ENCODE measurements at regions not wholly inside any gene's neighbourhood (a gene's known extent, or its start where the extent isn't known, plus 50 kb on each side); places are given as distances from the start of the nearest gene placed in this dataset.
"Not testable (repeated sequence)": the region's sequence is repeated elsewhere in the genome, so short reads cannot be mapped to it uniquely, and the experiment has no call there.

DNA sequence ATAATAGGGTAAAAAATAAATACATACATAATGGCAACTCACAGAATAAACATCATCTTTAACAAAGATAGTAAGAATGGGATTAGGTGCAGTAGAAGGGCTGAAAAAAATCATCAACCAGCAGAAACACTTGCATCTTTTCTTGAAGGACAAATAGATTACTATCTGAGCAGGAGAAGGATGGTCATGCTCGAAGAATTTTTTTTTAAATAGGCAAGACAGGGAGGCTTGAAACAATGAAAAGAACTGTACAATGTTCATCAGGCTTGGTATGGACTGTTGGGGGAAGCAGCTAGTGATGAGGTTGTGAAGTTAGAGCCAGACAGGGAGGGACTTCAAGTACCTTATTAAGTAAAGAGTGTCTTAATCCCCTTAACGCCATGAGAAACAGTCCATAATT is 167.4 kb upstream of the LDB2 start:
- no peak for DNase-seq (ENCODE audit: low spot score)

DNA sequence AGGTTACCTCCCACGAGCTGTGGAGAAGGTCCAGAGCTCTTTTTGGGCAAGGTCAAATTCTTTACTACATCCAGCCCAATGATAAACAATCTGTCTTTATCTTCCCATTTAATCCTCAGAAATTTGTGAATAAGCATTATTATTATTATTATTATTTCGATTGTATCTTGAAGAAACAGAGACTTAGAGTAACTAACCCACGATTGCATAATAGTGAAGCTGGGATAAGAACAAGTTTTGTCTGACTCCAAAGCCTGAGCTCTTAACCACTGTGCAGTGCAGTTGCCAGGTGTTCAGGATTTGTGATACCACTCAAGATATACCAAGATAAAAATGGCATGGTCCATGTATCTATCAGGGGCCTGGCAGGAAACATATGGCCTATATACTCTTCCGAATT is 166.5 kb upstream of the LDB2 start:
- no peak for DNase-seq (ENCODE audit: low spot score)

GRCh38 chr4:17063888-17064287 is 165.4 kb upstream of the LDB2 start:
- DNase-seq (ENCODE audit: low spot score) = no peak

- DNase-seq (ENCODE audit: low spot score) = no peak
Observed at GRCh38 chr4:17060230-17060629, 161.8 kb upstream of the LDB2 start.

- DNase-seq (ENCODE audit: low spot score) = no peak
Observed at GRCh38 chr4:17058916-17059741, 160.7 kb upstream of the LDB2 start.

GRCh38 chr4:17058536-17058915 is 160.1 kb upstream of the LDB2 start:
- no peak for DNase-seq (ENCODE audit: low spot score)

DNA sequence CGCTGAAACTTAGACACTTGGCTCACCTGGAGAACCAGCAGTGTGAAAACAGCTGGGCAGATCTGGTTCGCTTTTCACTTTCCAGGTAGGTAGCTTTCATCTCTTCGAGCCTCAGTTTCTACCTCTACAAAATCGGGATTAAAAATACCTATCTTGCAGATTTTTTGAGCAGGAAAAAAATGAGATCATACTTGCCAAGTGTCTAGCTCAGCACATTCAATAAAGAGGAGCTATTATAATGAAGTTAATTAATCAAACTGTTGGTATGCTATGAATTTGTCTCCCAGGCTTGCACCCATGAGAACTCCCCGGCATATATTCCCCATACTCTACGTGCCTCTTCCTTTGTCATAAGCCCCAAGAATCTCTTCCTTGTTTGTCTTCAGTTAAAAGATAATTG is 158.6 kb upstream of the LDB2 start:
- no peak for DNase-seq (ENCODE audit: low spot score)

DNA sequence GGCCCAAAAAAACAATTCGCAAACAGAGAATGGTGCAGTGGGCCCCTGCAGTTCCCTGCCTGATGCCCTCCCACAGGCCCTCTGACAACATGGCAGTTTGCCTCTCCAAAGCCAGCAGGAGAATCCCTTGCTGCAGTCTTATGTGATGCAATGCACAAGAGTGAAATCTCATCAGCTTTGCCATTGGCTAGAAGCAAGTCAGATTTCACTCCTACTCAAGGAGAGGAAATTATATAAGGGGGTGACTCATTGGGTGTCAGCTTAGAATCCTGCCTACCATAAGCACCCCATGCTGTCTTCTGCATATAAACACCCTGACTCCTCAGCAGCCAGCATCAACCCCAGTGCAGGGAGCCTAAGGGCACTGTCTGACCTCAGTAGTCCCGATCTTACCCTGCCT is 157.3 kb upstream of the LDB2 start:
- DNase-seq (ENCODE audit: low spot score) = no peak

DNA sequence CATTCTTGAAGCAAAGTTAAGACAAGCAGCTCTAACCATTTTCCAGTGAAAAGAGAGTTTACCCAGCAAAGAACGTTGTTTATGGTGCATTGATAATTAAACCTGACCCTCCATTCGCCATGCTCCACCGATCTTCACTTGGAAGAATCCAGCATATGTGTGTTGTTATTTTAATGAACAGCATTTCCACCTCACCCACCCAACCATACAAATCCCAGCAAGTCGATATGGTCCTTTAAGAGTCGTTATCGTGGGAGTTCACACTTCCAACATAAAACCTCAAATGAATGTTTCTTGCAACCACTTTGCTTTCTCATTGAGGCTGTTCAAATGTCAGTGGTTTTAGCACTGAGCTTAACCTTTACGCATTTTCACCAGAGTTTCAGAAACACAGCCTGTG is 147.4 kb upstream of the LDB2 start:
- no peak for DNase-seq (ENCODE audit: low spot score)

DNA sequence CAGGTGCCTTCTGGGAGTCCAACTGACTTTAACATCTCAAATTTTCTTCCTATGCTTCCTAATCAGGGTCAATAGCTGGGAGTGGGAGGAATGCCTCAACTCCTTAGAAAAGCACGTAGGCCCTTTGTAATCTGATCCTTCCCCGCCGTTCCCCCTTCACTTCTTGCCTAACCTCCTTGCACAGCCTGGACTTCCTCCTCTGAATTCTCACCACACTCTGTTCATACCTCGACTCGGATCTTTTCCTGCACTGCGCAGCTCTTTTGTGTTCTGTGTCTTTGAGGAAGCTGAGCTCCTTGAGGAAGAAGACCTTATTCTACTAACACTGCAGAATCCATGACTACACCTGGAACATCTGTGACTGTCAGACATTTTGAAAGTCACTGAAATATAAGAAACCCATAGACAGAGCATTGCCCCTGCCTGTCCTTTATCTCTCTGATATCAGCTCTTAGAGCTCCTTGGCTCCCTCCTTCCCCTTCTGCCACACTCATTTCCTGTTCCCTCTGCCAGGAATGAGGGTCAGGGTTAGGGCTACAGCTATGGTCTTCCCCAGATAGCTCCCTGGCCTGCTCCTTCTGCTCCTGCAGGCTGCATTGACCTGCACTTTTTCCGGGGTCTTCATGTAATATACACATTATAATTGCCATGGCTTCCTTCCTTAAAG is 140.2 kb upstream of the LDB2 start:
- DNase-seq (ENCODE audit: low spot score) = no peak

DNA sequence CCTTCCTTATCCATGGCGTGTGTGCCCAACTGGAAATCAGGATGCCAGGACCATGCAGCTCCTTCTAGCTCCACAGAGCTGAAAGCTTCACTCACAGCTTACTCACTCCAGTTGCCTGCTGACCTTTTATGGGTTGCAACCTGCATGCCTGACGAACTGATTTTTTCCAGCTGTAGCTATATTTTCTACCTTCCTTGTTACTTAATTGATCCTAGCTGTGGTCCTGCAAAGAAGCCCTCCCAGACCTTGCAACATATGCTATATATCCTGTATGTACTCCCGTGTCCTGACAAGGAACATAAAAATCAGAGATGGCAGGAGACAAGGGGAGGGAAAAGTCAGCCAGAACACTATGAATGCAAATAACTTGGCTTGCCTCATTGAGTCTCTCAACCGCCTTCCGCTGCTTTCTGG is 135.3 kb upstream of the LDB2 start:
- DNase-seq (ENCODE audit: low spot score) = no peak

DNA sequence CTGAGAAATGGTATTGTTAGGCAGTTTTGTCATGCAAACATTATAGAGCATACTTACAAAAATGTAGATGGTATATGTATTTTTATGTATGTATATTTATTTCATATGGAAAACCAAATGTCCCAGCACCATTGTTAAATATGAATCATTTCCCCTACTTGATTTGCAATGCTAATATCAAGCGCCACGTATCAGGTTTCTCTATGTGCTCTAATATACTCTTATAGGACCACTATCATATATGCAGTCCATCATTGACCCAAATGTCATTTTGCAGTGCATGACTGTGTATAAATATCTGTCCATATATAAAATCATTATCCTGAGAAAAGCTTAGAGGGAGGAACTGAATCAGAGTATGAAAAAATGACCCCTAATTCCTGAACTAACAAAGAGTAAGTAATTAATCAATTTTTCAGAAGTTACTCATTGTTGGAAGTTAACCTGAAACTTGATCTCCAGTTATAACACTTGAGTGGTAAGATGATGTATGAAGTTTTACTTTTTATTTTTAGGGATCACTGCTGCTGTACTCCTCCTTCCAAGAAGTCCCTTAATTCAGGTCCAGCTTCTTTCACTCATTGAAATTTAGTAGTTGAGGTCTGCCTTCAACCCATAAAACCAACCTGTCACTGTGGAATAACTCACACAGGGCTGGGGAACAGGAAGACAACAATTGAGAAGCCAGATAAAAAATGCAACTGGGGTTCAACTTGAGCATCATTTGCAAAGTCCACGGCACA is 134.8 kb upstream of the LDB2 start:
- no peak for DNase-seq (ENCODE audit: low spot score)

DNA sequence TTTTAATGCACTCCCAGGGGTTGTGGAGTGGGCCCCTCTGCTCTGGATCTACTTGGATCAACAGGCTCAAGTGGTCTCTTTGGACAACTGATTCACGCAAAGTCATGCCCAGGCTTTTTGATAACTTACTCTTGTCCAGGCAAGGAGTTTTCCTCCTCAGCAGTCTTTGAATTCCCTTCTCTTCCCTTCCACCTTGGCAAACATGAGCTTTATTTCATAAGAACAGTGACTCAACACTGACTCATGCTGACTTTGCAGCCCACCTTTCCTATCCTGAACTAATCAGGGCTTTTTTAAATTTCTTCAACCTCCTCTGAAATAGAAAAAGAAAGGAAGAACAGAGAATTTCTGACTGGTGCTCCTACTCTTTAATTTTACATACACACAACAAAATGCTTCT is 132.1 kb upstream of the LDB2 start:
- DNase-seq (ENCODE audit: low spot score) = no peak

DNA sequence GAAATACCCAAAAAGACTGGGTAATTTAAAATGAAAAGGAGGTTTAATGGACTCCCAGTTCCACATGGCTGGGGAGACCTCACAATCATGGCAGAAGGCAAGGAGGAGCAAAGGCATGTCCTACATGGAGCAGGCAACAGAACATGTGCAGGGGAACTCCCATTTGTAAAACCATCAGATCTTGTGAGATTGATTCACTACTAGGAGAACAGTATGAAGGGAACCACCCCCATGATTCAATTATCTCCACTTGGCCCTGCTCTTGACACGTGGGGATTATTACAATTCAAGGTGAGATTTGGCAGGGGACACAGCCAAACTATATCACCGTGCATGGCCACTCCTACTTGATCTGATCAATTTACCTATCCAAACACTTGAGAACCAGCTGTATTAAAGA is 131.5 kb upstream of the LDB2 start:
- no peak for DNase-seq (ENCODE audit: low spot score)

DNA sequence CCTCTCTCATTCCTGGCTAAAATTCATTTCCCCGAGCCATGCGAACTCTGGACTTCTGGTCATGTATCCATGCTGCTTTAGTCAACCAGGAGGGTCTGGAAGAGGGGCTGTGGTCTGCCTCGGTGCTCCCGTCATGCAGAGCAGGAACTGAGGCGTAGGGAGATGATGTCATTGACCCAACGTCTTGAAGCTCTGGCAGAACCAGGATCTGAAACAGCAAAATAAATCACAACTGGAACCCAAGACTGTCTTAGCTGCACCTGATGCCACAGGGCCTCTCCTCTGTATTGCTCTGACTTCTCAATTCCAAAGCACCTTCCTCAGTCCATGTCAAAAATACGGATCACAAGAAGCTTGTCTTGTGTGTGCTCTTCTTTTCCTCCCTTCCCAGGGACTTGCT is 131.0 kb upstream of the LDB2 start:
- DNase-seq (ENCODE audit: low spot score) = no peak

DNA sequence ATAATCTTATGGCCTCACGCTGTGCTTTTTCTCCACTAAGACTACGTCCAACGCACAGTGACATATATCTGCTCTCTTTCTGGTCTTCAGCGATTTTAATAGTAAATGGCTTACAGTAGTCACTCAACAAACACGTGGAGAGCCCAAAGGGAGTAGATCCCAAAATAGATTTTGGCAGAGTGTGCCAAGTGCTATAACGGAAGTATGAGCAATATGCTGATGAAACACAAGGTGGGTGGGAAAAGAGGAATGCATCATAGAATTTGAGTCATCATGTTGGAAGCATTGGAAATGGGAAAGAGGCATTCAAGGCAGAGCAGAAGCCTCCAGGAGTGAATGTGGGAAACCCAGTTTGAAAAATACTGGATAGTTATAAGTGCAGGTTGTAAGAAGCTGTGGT is 129.1 kb upstream of the LDB2 start:
- DNase-seq (ENCODE audit: low spot score) = no peak

DNA sequence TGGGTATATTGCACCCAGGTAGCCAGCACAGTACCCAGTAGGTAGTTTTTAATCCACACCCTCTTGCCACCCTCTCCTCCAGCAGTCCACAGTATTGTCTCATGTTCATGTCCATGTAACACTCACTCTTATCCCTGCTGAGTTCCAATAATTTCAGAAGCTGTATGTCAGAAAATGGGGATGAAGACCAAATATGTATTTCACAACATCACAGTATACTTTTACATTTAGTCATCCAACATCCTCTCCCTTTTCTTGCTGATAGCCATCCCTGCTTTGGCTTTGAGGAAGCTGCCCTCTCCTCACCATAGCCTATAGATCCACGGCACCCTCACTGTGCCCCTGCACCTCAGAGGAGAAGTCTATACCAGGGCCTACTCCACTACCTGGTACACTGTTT is 126.0 kb upstream of the LDB2 start:
- no peak for DNase-seq (ENCODE audit: low spot score)

DNA sequence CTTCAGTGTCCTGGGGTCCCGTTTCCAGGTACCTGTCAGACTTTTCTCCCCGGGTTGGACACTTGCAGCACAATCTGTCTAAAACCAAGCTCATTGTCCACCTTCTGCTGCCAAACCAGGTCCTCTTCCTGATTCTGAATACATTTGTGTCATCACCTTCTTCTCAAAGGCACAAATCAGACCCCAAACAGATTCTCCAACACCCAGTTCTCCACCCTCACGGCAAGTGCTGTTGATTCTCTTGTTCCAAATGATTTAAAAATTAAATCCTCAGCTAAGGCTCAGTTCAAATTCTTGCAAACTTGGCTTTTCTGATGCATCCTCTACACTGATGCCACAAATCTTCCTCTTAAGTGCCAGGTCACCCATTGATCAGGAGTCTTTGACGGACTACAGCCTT is 122.5 kb upstream of the LDB2 start:
- DNase-seq (ENCODE audit: low spot score) = no peak

- DNase-seq (ENCODE audit: low spot score) = no peak
Observed at GRCh38 chr4:17020451-17020850, 122.0 kb upstream of the LDB2 start.

GRCh38 chr4:17018621-17019020 is 120.2 kb upstream of the LDB2 start:
- not testable (repeated sequence) for DNase-seq (ENCODE audit: low spot score)

GRCh38 chr4:17018013-17018412 is 119.6 kb upstream of the LDB2 start:
- DNase-seq (ENCODE audit: low spot score) = no peak

DNA sequence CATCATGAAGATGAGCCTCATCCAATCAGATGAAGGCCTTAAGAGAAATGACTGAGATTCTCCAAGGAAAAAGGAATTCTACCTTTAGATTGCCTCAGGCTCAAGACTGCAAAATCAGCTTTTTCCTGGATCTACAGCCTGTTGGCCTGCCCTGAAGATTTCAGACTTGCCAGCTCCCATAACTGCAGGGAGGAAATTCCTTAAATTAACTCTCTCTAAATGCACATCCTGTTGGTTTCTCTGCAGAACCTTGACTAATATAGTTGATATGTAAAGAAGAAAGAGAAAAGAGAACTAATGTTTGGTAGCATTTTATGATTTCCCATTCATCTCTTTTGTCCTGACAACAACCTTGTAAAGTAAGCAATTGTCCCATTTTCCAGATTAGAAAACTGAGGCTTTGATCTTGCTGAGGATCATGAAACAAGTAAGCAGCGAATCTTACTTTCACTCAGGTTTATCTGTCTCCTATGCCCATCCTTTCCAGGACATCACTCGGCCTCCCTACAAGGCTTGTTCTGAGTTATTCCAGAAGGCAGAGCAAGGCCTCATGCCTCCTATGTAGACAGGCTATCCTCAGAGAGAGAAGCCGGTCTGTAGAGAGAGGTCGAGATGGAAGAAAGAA is 115.0 kb upstream of the LDB2 start:
- DNase-seq (ENCODE audit: low spot score) = no peak
